ENCODE measurements at regions not wholly inside any gene's neighbourhood (a gene's known extent, or its start where the extent isn't known, plus 50 kb on each side); places are given as distances from the start of the nearest gene placed in this dataset.

GRCh38 chr22:49040754-49041467 is 786.8 kb downstream of the BRD1 start:
- no peak for DNase-seq (ENCODE audit: low spot score)

GRCh38 chr22:49040111-49040510 is 787.6 kb downstream of the BRD1 start:
- no peak for DNase-seq (ENCODE audit: low spot score)

GRCh38 chr22:49039625-49040024 is 788.0 kb downstream of the BRD1 start:
- DNase-seq (ENCODE audit: low spot score), result no peak

- DNase-seq (ENCODE audit: low spot score), result no peak
Measured at GRCh38 chr22:49037701-49038245, 789.9 kb downstream of the BRD1 start.

- no peak for DNase-seq (ENCODE audit: low spot score)
Measured at GRCh38 chr22:49036513-49036912, 791.2 kb downstream of the BRD1 start.

GRCh38 chr22:49035818-49036457 is 791.7 kb downstream of the BRD1 start:
- DNase-seq (ENCODE audit: low spot score), result no peak

GRCh38 chr22:49034836-49035817 is 792.5 kb downstream of the BRD1 start:
- DNase-seq (ENCODE audit: low spot score), result no peak

GRCh38 chr22:49033616-49034015 is 794.1 kb downstream of the BRD1 start:
- no peak for DNase-seq (ENCODE audit: low spot score)

GRCh38 chr22:49032821-49033220 is 794.9 kb downstream of the BRD1 start:
- DNase-seq (ENCODE audit: low spot score), result no peak

- no peak for DNase-seq (ENCODE audit: low spot score)
Measured at GRCh38 chr22:49031746-49032330, 795.8 kb downstream of the BRD1 start.

- no peak for DNase-seq (ENCODE audit: low spot score)
Measured at GRCh38 chr22:49028111-49028510, 799.6 kb downstream of the BRD1 start.

GRCh38 chr22:49027368-49027670 is 800.4 kb downstream of the BRD1 start:
- DNase-seq (ENCODE audit: low spot score), result no peak

GRCh38 chr22:49026494-49027367 is 800.9 kb downstream of the BRD1 start:
- no peak for DNase-seq (ENCODE audit: low spot score)

- DNase-seq (ENCODE audit: low spot score), result no peak
Measured at GRCh38 chr22:49025791-49026493, 801.7 kb downstream of the BRD1 start.

- DNase-seq (ENCODE audit: low spot score), result no peak
Measured at GRCh38 chr22:49024775-49025440, 802.8 kb downstream of the BRD1 start.

GRCh38 chr22:49023879-49024774 is 803.5 kb downstream of the BRD1 start:
- no peak for DNase-seq (ENCODE audit: low spot score)

- DNase-seq (ENCODE audit: low spot score), result no peak
Measured at GRCh38 chr22:49023161-49023878, 804.4 kb downstream of the BRD1 start.

- DNase-seq (ENCODE audit: low spot score), result no peak
Measured at GRCh38 chr22:49022816-49023160, 804.9 kb downstream of the BRD1 start.

Data from umbilical cord (tissue), 1 donor.